ENCODE measurements at regions not wholly inside any gene's neighbourhood (a gene's known extent, or its start where the extent isn't known, plus 50 kb on each side); places are given as distances from the start of the nearest gene placed in this dataset.

- Histone ChIP-seq H3K9ac (ENCODE audit: low read length) (no peak overlapping the region), H3K9me3 (ENCODE audit: low read length) (no peaks in the 10 kb centered on the region), H2AFZ (ENCODE audit: low read depth, low read length) (no peak overlapping the region), H4K20me1 (ENCODE audit: insufficient read depth) (no peaks in the 10 kb centered on the region), H3K27me3 (ENCODE audit: insufficient read depth, low read depth, low read length) (no peaks in the 10 kb centered on the region), H3K4me2 (ENCODE audit: low read length) (no peak overlapping the region), H3K36me3 (ENCODE audit: insufficient read depth, low read length) (no peaks in the 10 kb centered on the region), H3K79me2 (replicated peaks; ENCODE audit: insufficient read depth, low read length) (no peaks in the 10 kb centered on the region), H3K9me2 (ENCODE audit: insufficient read depth, low read length) (no peaks in the 10 kb centered on the region), H3F3A (ENCODE audit: insufficient read depth, low read length, poor library complexity, severe bottlenecking) (peaks cover 6% of the 10 kb centered on the region), H3K27ac (ENCODE audit: low read length) (no peak overlapping the region), H3K4me3 (ENCODE audit: low read length) (no peak overlapping the region)
- TF ChIP-seq POLR2AphosphoS5 (IDR thresholded peaks at IDR 0.05) (no peak), MXI1 (conservative IDR thresholded peaks at IDR 0.05; ENCODE audit: poor library complexity, severe bottlenecking) (no peak), EP300 (conservative IDR thresholded peaks at IDR 0.05; ENCODE audit: poor library complexity, severe bottlenecking) (no peak), SMC3 (conservative IDR thresholded peaks at IDR 0.05; ENCODE audit: poor library complexity) (no peak), CTCF (IDR thresholded peaks at IDR 0.05; ENCODE audit: poor library complexity, severe bottlenecking) (no peak), REST (IDR thresholded peaks at IDR 0.05; ENCODE audit: borderline replicate concordance) (no peak), RAD21 (conservative IDR thresholded peaks at IDR 0.05) (no peak), EZH2 (IDR thresholded peaks at IDR 0.05; ENCODE audit: borderline replicate concordance, insufficient read depth, low read length, poor library complexity, severe bottlenecking) (no peak), TAF1 (IDR thresholded peaks at IDR 0.05; ENCODE audit: low read depth) (no peak)
These were observed 56.6 kb upstream of the CALM2 start for GRCh38 chr2:47232738-47233415.

GRCh38 chr2:47230418-47230817 lies 54.1 kb upstream of the CALM2 start:
- Histone ChIP-seq H4K20me1 (ENCODE audit: insufficient read depth) (no peaks in the 10 kb centered on the region), H3F3A (ENCODE audit: insufficient read depth, low read length, poor library complexity, severe bottlenecking) (peaks cover 8% of the 10 kb centered on the region), H3K27ac (ENCODE audit: low read length) (no peak overlapping the region), H3K4me3 (ENCODE audit: low read length) (no peak overlapping the region), H3K9me3 (ENCODE audit: low read length) (no peaks in the 10 kb centered on the region), H3K36me3 (ENCODE audit: insufficient read depth, low read length) (no peaks in the 10 kb centered on the region), H2AFZ (ENCODE audit: low read depth, low read length) (no peak overlapping the region), H3K9me2 (ENCODE audit: insufficient read depth, low read length) (no peaks in the 10 kb centered on the region), H3K9ac (ENCODE audit: low read length) (no peak overlapping the region), H3K4me2 (ENCODE audit: low read length) (no peak overlapping the region), H3K79me2 (replicated peaks; ENCODE audit: insufficient read depth, low read length) (no peaks in the 10 kb centered on the region), H3K27me3 (ENCODE audit: insufficient read depth, low read depth, low read length) (no peaks in the 10 kb centered on the region)
- TF ChIP-seq MXI1 (conservative IDR thresholded peaks at IDR 0.05; ENCODE audit: poor library complexity, severe bottlenecking) (no peak), EZH2 (IDR thresholded peaks at IDR 0.05; ENCODE audit: borderline replicate concordance, insufficient read depth, low read length, poor library complexity, severe bottlenecking) (no peak), RAD21 (conservative IDR thresholded peaks at IDR 0.05) (no peak), SMC3 (conservative IDR thresholded peaks at IDR 0.05; ENCODE audit: poor library complexity) (no peak), TAF1 (IDR thresholded peaks at IDR 0.05; ENCODE audit: low read depth) (no peak), CTCF (IDR thresholded peaks at IDR 0.05; ENCODE audit: poor library complexity, severe bottlenecking) (no peak), POLR2AphosphoS5 (IDR thresholded peaks at IDR 0.05) (no peak), REST (IDR thresholded peaks at IDR 0.05; ENCODE audit: borderline replicate concordance) (no peak), EP300 (conservative IDR thresholded peaks at IDR 0.05; ENCODE audit: poor library complexity, severe bottlenecking) (no peak)

Measured in neural cell (in vitro differentiated cells).